Testis (tissue), 2 donors: ENCODE measurements at regions not wholly inside any gene's neighbourhood (a gene's known extent, or its start where the extent isn't known, plus 50 kb on each side); places are given as distances from the start of the nearest gene placed in this dataset.

Experiments
- DNase-seq: peaks from one replicate; pipeline ENCODE4 v3.0.0-alpha.2; 2019
- H3K27ac ChIP-seq, 2 donors: fragments of 200-600 bp; sonication (generic); one replicate each; pipeline ENCODE4 v1.5.1; 2019
- H3K27me3 ChIP-seq: fragments of 200-600 bp; sonication (generic); one replicate; pipeline ENCODE4 v1.5.1; 2019
- H3K36me3 ChIP-seq: fragments of 200-600 bp; sonication (generic); one replicate; pipeline ENCODE4 v1.5.1; 2017; ENCODE audit warnings: low read depth; ENCODE audit errors: missing control alignments
- H3K4me1 ChIP-seq: fragments of 200-600 bp; sonication (generic); one replicate; pipeline ENCODE4 v1.5.1; 2019
- H3K4me3 ChIP-seq, 2 donors: fragments of 200-600 bp; sonication (generic); one replicate each; pipeline ENCODE4 v1.5.1; 2017 to 2019
- H3K9me3 ChIP-seq: fragments of 200-600 bp; sonication (generic); one replicate; pipeline ENCODE4 v1.5.1; 2017
- CTCF ChIP-seq, 3 experiments: fragments of 450-650 bp in 2 of 3; fragments of 200-600 bp in 1 of 3; sonication (generic) in 1 of 3; IDR thresholded peaks; one replicate each; pipeline ENCODE4 v1.5.1; 2016 to 2019; ENCODE audit warnings: antibody characterized with exemption in 3 of 3, mild to moderate bottlenecking in 2 of 3, moderate library complexity in 1 of 3
- POLR2A ChIP-seq: fragments of 450-650 bp; IDR thresholded peaks from one replicate; pipeline ENCODE4 v1.6.1; 2017; ENCODE audit warnings: antibody characterized with exemption, mild to moderate bottlenecking, moderate library complexity
- WGBS, 2 donors: methylation state at CpG; one replicate each; pipeline ENCODE4 v1.1.5; 2018; 5-methylcytosine and 5-hydroxymethylcytosine counted together
- intact Hi-C: fragments of 100-400 bp; cut with DNase I; formaldehyde crosslinking; loops from one replicate; pipeline ENCODE4 v1.15.1; 2023; ENCODE audit warnings: low total_unique reads

GRCh38 chr5:98482321-98483300, 290.9 kb upstream of the RGMB start:
- Histone ChIP-seq H3K36me3 (no peaks in the 10 kb centered on the region), H3K4me3 (no peak overlapping the region), H3K9me3 (no peaks in the 10 kb centered on the region), H3K27me3 (no peaks in the 10 kb centered on the region), H3K4me1 (no peaks in the 10 kb centered on the region), H3K27ac (no peak overlapping the region)
- 59% methylated on average over 3 of the region's 3 CpGs for WGBS, 2 donors
- intact Hi-C loops: no loop called here
- TF ChIP-seq POLR2A: no peak
- TF ChIP-seq CTCF (IDR thresholded peaks at IDR 0.05): no peak
- no peak for DNase-seq

GRCh38 chr5:98483301-98483685, 290.2 kb upstream of the RGMB start:
- TF ChIP-seq CTCF (IDR thresholded peaks at IDR 0.05) (no peak), POLR2A (no peak)
- Histone ChIP-seq H3K4me3 (no peak overlapping the region), H3K27ac (no peak overlapping the region), H3K4me1 (no peaks in the 10 kb centered on the region), H3K36me3 (no peaks in the 10 kb centered on the region), H3K9me3 (no peaks in the 10 kb centered on the region), H3K27me3 (no peaks in the 10 kb centered on the region)
- DNase-seq: no peak
- intact Hi-C loops: no loop called here
- WGBS, 2 donors: 65 to 67% methylated on average over 1 of the region's 1 CpG

- DNase-seq: no peak
- Histone ChIP-seq H3K36me3 (no peaks in the 10 kb centered on the region), H3K4me3 (no peak overlapping the region), H3K27ac (no peak overlapping the region), H3K27me3 (no peaks in the 10 kb centered on the region), H3K9me3 (no peaks in the 10 kb centered on the region), H3K4me1 (no peaks in the 10 kb centered on the region)
- WGBS, 2 donors: 83 to 94% methylated on average over 3 of the region's 3 CpGs
- TF ChIP-seq POLR2A (no peak), CTCF (IDR thresholded peaks at IDR 0.05) (no peak)
- intact Hi-C loops: no loop called here
Observed at GRCh38 chr5:98489021-98489420, 284.4 kb upstream of the RGMB start.

GRCh38 chr5:98490348-98490747, 283.1 kb upstream of the RGMB start:
- H3K27ac ChIP-seq: no peak overlapping the region
- H3K4me3 ChIP-seq: no peak overlapping the region
- no peaks in the 10 kb centered on the region for H3K36me3 ChIP-seq
- TF ChIP-seq CTCF (IDR thresholded peaks at IDR 0.05) (no peak), POLR2A (no peak)
- no peaks in the 10 kb centered on the region for H3K27me3 ChIP-seq
- no peak for DNase-seq
- 89 to 92% methylated on average over 10 of the region's 10 CpGs for WGBS, 2 donors
- intact Hi-C loops: no loop called here
- no peaks in the 10 kb centered on the region for H3K4me1 ChIP-seq
- no peaks in the 10 kb centered on the region for H3K9me3 ChIP-seq

GRCh38 chr5:98492258-98492657, 281.2 kb upstream of the RGMB start:
- intact Hi-C loops: no loop called here
- no peaks in the 10 kb centered on the region for H3K9me3 ChIP-seq
- H3K27ac ChIP-seq: no peak overlapping the region
- H3K36me3 ChIP-seq: no peaks in the 10 kb centered on the region
- no peak for TF ChIP-seq POLR2A
- TF ChIP-seq CTCF (IDR thresholded peaks at IDR 0.05): no peak
- no peak overlapping the region for H3K4me3 ChIP-seq
- 86 to 96% methylated on average over 1 of the region's 1 CpG for WGBS, 2 donors
- no peak for DNase-seq
- H3K27me3 ChIP-seq: no peaks in the 10 kb centered on the region
- H3K4me1 ChIP-seq: no peaks in the 10 kb centered on the region
